DMS114 treated with DMSO at 0.1 percent for 48 hours (cell line): ENCODE measurements at regions not wholly inside any gene's neighbourhood (a gene's known extent, or its start where the extent isn't known, plus 50 kb on each side); places are given as distances from the start of the nearest gene placed in this dataset.

Experiments
- DNase-seq: peaks from one replicate; lab custom pipeline; 2025; ENCODE audit not compliant: unreplicated experiment; lab: John Stamatoyannopoulos, UW

DNA sequence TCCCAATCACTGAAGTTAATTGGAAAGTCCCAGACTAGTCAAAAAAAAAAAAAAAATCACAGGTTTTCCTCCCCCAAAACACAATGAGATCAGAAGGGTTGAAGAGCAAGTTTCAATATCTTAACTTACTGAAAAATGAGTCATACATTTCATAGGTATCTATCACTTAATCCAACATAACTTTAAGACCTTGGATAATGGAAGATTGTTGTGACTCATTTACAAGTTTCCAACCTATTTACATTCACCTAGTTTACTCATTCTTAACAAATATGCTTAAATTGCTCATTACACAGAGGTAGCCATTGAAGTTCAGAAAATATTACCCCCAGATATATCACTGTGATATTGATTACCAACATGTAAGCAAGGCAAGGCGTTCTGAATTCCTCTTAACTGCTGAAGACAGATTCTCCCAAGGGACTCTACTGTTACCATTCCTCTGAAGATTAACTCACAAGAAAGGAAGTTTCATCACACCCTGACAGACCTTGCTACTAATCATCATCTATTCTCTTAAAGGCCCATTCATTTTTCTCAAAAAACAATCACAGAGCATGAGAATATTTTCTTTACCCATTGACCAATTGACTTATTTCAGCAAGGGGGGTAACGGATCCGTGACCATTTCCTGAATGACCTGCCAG, 563.8 kb downstream of the TLE1 start:
- DNase-seq: no peak

DNA sequence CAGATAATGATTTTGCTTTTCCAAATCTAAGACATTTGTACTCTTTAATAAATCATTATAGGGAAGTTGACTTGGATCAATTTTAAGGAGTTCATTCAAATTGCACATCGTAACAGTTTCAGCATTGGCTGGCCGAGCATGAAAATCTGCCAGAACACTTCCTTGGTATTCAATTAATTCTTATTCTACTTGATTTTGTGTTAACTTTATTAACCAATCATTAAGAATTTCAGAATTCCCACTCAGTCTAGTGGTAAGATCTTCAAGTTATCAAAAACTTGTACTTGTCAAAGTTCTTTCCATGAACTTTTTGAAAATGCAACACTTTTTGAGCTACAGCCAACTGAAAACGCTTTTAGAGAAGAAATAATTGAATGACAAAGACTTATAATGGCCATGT, 565.8 kb downstream of the TLE1 start:
- DNase-seq: no peak

DNA sequence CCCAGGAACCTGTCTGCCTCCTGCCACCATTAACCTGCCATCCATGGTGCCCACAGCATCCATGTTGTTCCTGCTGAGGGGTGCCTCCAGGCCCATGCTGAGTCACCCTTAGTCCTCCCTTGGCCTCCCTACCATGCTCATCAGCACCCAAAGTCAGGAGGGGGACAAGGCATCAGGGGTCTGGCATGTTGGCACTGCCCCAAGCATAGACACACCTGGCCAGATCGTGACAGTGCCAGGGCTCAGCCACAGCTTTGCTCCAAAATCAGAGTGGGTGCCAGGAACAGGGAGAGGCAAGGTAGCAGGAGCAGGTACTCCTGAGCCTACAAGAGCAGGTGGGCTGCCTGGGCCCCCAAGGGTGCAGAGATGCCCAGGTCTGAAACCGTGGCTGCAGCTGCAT, 566.6 kb downstream of the TLE1 start:
- no peak for DNase-seq

- no peak for DNase-seq
These were observed 569.8 kb downstream of the TLE1 start for GRCh38 chr9:81119591-81119990.

DNA sequence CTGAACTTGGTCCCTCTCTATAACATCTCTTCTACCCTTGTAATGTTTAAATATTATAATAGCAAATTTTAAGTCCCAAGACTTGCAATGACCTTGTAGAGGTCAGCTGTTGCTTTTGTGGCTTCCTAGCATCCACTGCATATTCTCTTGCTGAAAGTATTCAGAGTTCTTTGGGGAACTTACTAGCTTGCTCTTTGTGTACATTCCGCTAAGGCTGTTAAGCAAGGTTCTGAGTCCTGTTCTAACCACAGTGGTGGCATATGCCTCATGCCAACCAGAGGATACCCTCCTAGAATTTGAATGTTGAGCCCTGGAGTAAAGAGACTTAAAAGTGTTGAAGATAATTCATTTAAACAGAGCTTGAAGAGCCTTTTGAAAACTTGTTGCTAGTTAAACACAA, 570.9 kb downstream of the TLE1 start:
- DNase-seq: no peak

GRCh38 chr9:81116340-81117137, 572.8 kb downstream of the TLE1 start:
- DNase-seq: no peak

- DNase-seq: no peak
These were observed 575.8 kb downstream of the TLE1 start for GRCh38 chr9:81113453-81114124.

GRCh38 chr9:81112627-81113452, 576.5 kb downstream of the TLE1 start:
- DNase-seq: no peak

DNA sequence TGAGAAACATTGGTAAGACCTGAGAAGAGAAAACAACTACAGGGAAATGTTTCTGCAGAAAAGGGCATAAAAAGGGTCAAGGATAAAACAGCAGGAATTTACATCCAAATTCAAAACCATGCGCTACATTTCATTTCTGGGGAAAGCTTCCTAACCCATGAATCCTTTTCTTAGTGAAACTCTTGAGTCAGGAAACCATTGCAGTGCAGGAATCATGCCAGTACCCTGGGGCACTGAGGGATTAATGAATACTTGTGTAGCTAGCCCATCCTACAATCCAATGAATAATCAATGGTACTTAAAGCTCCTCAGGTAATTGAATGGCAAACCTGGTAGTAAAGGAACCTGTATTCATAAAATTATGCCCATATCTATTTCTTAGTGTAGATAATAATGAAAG, 580.5 kb downstream of the TLE1 start:
- DNase-seq: no peak

GRCh38 chr9:81108391-81108790, 581.0 kb downstream of the TLE1 start:
- no peak for DNase-seq

DNA sequence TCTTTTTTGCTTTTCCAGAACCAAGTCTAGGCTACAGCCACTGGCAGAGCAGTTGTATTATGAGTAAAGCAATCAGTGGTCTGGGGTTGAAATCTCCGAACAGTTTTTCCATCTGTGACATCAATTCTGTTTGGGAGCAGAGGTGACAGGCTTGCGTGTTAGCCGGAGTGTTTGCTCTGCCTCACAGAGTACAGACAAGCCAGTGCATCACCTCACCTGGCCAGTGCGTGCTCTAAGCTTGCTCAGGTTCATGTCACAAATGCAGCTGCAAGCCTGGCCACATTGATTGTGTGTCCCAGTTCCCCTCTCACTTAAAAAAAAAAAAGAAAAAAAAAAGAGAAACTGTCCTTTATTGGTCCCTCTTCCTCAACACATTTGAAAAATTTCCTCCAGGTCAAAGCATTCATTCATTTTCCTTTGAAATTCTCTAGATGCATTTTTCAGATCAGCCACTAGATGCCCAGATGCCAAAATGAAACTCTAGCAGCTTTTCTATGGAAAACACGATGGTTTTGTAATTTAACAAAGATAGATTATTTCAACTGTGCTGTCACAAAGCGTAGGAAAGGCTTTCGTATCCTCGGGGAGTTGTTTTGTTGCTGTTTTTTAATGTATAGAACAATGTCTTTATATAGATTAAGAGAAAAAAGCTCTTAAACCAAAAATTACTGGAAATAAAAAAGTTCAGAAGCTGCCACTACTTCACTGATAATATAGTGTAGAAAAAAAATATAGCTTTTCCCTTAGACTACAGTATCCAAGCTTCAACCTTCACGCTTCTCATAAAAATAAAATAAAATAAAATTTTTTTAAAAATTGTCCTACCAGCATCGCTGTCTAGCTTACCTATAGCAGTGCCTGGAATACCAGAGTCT, 585.5 kb downstream of the TLE1 start:
- no peak for DNase-seq

GRCh38 chr9:81097131-81097847, 592.1 kb downstream of the TLE1 start:
- DNase-seq: no peak

GRCh38 chr9:81096625-81097024, 592.7 kb downstream of the TLE1 start:
- DNase-seq: no peak

DNA sequence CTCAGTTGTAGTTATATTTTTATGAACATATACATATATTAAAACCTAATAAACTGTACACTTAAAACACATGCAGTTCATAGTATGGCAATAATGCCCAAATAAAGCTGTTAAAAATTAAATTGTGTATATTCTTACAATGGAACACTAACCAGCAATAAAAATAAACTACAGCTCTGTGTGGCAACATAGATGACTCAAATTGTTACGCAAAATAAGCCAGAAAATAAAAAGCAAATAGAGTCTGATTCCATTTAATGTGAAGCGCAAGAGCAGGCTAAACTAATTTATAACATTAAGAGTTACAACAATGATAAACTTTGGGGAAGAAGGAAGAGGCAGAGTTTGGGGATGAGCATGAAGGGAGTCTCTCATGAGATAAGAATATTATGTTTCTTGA, 597.3 kb downstream of the TLE1 start:
- DNase-seq: no peak

DNA sequence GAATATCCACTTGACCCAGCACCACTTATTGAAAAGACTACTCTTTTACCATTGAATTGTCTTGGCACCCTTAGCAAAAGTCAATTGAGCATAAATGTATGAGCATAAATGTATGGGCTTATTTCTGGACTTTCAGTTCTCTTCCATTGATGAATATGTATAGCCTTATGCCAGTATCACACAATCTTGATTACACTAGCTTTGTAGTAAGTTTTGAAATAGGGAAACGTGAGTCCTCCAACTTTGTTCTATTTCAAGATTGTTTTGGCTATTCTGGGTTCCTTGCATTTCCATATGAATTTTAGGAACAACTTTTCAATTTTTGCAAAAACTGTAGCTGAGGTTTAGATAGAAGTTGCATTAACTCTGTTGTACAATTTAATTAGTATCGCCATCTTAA, 601.0 kb downstream of the TLE1 start:
- DNase-seq: no peak

DNA sequence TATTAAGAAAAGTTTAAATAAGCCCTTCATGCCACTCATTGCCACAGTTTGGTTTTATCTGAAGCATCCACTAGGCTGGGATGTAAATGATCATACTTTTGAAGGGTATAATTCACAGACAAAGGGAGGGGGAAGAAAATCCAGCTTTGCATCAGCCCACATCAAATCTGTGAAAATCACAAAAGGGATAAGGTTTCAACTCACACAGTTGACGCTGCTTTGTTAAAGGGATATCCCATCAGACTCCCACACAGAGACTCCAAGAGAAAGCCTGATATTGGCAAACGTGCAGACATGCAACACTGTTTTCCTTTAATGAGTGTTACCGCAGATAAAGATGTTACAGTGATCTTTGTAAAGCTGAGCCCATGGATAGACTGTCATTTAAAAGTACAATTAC, 602.9 kb downstream of the TLE1 start:
- no peak for DNase-seq

DNA sequence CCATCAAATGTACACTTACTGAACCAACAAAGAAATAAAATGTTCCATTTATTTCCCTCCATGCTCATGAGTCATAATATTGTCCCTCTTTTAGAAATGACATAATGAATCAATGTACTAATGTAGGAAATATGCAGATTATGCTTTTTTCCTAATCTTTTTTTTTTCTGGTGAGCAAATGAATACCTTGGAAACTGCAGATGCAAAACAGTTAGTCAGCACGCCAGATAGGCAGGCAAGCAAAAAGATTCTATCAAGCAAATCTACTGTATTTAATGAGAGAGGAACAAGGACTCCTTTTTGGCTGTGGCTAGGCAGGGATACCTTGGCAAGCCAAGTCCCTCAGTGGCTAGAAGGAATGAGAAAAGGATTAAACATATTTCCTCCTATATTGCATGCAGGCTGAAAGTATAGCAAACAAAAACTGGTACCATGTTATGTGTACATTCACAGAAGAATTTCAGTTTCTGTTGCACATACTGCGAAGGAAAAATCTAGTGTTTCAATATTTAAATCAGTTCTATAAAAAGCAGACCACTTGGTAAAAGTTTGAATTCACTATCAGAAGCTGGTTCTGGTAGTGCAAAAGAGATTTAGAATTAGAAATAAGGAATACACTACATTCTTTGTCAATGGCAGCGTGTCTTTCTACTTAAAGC, 605.4 kb downstream of the TLE1 start:
- no peak for DNase-seq

DNA sequence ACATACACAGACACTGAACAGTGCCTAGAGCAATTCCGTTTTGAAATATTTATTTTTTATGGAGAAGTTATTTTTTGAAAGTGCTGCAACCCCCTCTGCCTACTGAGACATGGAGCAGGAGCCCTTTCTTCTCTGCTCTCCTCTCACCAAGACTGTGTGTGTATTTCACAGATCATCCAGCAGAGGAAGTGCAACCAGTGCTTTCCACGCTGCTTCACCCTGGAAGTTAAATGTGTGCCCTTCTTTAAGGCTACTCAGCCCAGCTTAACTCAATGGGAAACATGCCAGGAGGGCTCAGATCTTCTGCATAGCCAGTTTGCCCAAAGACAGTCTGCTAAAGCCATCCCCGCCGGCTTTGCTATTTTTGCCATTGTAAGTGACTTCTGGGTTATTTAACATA, 606.3 kb downstream of the TLE1 start:
- no peak for DNase-seq

DNA sequence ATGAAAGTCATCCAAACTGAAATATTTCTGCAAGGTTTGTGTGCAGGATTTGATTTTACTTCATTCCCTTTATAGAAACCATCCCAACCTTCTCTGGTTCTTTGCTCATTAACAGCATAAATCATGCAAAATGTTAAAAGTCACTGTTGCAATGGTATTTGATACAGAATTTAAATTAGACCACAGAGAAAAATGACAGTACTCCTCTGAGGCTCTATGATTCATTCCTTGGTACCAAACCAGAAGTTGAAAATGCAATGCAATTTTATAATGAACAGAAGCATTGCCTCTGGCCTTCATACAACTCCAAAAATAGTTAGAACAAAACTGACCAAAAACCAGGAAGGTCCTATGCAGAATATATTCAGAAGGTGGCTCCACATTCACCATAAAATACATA, 607.1 kb downstream of the TLE1 start:
- no peak for DNase-seq
